T-cell (primary cell): ENCODE measurements at regions not wholly inside any gene's neighbourhood (a gene's known extent, or its start where the extent isn't known, plus 50 kb on each side); places are given as distances from the start of the nearest gene placed in this dataset.

ENCODE experiments used
- ATAC-seq, 4 experiments: fragments of 200-7000 bp in 3 of 4; fragments of 150-1000 bp in 1 of 4; cut with Tn5 transposase; replicated peaks in 1 of 4; 1 replicate in 3 of 4; 2 replicates in 1 of 4; pipeline ENCODE4 v1.10.0; 2021; ENCODE audit warnings: moderate library complexity in 3 of 4, mild to moderate bottlenecking in 2 of 4, moderate number of reproducible peaks in 1 of 4
- CTCF ChIA-PET, 2 donors: fragments of 300-600 bp; sonication (Branson Sonifier 250); formaldehyde crosslinking; loops; one replicate each; lab custom pipeline; 2022; ENCODE audit warnings: antibody characterized with exemption in 2 of 2; lab: Charles Lee
- POLR2A ChIA-PET, 2 donors: fragments of 300-600 bp; sonication (Branson Sonifier 250); formaldehyde crosslinking; loops; one replicate each; lab custom pipeline; 2022; ENCODE audit warnings: antibody characterized with exemption in 2 of 2; lab: Charles Lee
- DNase-seq, 35 experiments: peaks; one replicate each; pipeline versions ENCODE4 v3.0.0 to v3.0.0-alpha.2; 2013 to 2023
- H3K27ac ChIP-seq: one replicate; pipeline ENCODE4 v1.5.1; 2013; ENCODE audit warnings: low read length
- H3K27me3 ChIP-seq, 2 experiments: replicated peaks in 1 of 2; 1 replicate in 1 of 2; 2 replicates in 1 of 2; pipeline versions ENCODE4 v1.6.1 to v1.7.0; 2013; ENCODE audit warnings: low read length in 1 of 2, mixed read lengths in 1 of 2; ENCODE audit not compliant: control insufficient read depth in 2 of 2, insufficient read depth in 2 of 2; ENCODE audit errors: extremely low read depth in 1 of 2
- H3K36me3 ChIP-seq, 2 donors: 1 replicate in 1 of 2; 2 replicates in 1 of 2; pipeline versions ENCODE4 v1.6.1 to v1.7.0; 2013; ENCODE audit warnings: low read length in 1 of 2; ENCODE audit not compliant: control insufficient read depth in 2 of 2, insufficient read depth in 1 of 2; ENCODE audit errors: extremely low read depth in 1 of 2
- H3K4me1 ChIP-seq, 2 experiments: 1 replicate in 1 of 2; 2 replicates in 1 of 2; pipeline versions ENCODE4 v1.6.1 to v1.7.0; 2013; ENCODE audit warnings: low read length in 2 of 2, mixed read lengths in 1 of 2; ENCODE audit not compliant: insufficient read depth in 2 of 2, control insufficient read depth in 1 of 2; ENCODE audit errors: extremely low read depth in 1 of 2
- H3K4me3 ChIP-seq, 2 donors: 1 replicate in 1 of 2; 2 replicates in 1 of 2; pipeline versions ENCODE4 v1.5.1 to v1.7.0; 2013; ENCODE audit warnings: mild to moderate bottlenecking in 2 of 2, low read length in 1 of 2, moderate library complexity in 1 of 2; ENCODE audit not compliant: control insufficient read depth in 1 of 2; ENCODE audit errors: extremely low read depth in 1 of 2
- H3K9me3 ChIP-seq: 2 replicates; pipeline ENCODE4 v1.7.0; 2013
- H3K27ac Mint-ChIP-seq, 2 donors: one replicate each; pipeline ENCODE4 v1.8.0; 2020 to 2021; ENCODE audit warnings: mild to moderate bottlenecking in 2 of 2, mixed read lengths in 2 of 2
- H3K27me3 Mint-ChIP-seq, 2 donors: one replicate each; pipeline ENCODE4 v1.8.0; 2021 to 2022; ENCODE audit warnings: mixed read lengths in 2 of 2
- H3K36me3 Mint-ChIP-seq: one replicate; pipeline ENCODE4 v1.8.0; 2021; ENCODE audit warnings: mixed read lengths
- H3K4me1 Mint-ChIP-seq, 3 donors: one replicate each; pipeline ENCODE4 v1.8.0; 2020 to 2022; ENCODE audit warnings: mixed read lengths in 3 of 3, mild to moderate bottlenecking in 1 of 3
- H3K4me3 Mint-ChIP-seq, 3 donors: one replicate each; pipeline ENCODE4 v1.8.0; 2020 to 2022; ENCODE audit warnings: mild to moderate bottlenecking in 3 of 3, mixed read lengths in 3 of 3, moderate library complexity in 3 of 3
- H3K9me3 Mint-ChIP-seq, 3 donors: one replicate each; pipeline ENCODE4 v1.8.0; 2020 to 2022; ENCODE audit warnings: mixed read lengths in 3 of 3
- WGBS: methylation state at CpG from one replicate; pipeline ENCODE4 v1.1.5; 2013; ENCODE audit warnings: missing lambda C conversion rate; ENCODE audit not compliant: insufficient coverage; 5-methylcytosine and 5-hydroxymethylcytosine counted together

DNA sequence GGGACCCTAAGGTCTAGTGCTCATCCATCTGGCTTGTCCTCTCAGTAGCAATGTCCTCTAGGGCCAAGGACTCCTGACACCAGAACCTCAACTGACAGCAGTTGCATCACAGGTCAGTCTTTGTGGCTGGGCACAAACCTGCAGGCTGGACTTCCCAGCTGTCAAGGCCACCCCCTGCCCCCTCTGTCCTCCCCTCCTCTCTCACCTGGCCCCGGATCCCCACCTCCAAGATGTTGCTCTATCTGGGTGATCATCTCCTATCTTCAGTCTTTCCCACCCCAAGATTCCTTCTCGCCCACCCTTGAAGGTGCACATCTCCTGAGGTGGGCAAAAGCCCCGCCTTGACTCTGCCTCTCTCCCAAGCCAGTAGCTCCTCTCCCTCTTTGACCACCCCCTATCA is 131.8 kb upstream of the SRSF6 start:
- WGBS = 68% methylated on average over 2 of the region's 3 CpGs

DNA sequence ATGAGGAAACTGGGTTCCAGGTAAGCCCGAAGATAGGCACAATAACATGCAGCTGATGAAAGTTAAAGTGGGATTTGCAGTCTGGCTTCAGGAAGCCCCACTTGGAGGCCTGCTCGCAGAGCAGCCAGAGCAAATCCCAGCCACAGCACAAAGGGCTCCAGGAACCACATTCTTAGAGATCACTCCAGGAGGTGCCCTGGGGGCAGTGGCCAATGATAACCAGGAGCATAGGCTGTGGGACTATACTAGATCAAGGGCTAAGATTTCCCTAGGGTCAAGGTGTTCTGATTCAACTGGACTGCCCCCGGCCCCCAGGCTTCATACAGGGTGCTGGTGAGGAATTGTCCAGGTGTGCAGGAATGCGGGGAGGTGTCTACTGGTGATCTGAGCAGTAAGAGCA is 133.9 kb upstream of the PTPRT start:
- Histone ChIP-seq H3K36me3 (no peaks in the 10 kb centered on the region), H3K9me3 (no peaks in the 10 kb centered on the region)
- ATAC-seq = no peak

More for the DNA sequence above, 131.8 kb upstream of the SRSF6 start:
- Histone ChIP-seq H3K27me3 (peaks cover 0 to 15% of the 10 kb centered on the region in 2 experiments), H3K9me3 (no peaks in the 10 kb centered on the region), H3K27ac (no peak overlapping the region), H3K4me1 (no peaks in the 10 kb centered on the region), H3K36me3 (no peaks in the 10 kb centered on the region), H3K4me3 (no peak overlapping the region)
- H3K9me3 Mint-ChIP-seq = peaks cover 0 to 3% (median 2%) of the 10 kb centered on the region in 3 donors
- no peak for DNase-seq
- CTCF ChIA-PET = no interaction called here
- POLR2A ChIA-PET = no interaction called here
- H3K27ac Mint-ChIP-seq = peak overlapping the region in 1 of 2 donors; percentile 1
- H3K4me1 Mint-ChIP-seq = no peaks in the 10 kb centered on the region
- no peak overlapping the region for H3K4me3 Mint-ChIP-seq
- no peak for ATAC-seq
- H3K36me3 Mint-ChIP-seq = no peaks in the 10 kb centered on the region
- H3K27me3 Mint-ChIP-seq = peaks cover 14 to 22% of the 10 kb centered on the region in 2 donors

GRCh38 chr20:43322851-43323250 is 133.1 kb upstream of the PTPRT start:
- Mint-ChIP-seq H3K27ac (no peak overlapping the region), H3K27me3 (peaks cover 14 to 26% of the 10 kb centered on the region in 2 donors), H3K4me1 (no peaks in the 10 kb centered on the region), H3K36me3 (no peaks in the 10 kb centered on the region), H3K4me3 (no peak overlapping the region), H3K9me3 (peaks cover 0 to 3% (median 2%) of the 10 kb centered on the region in 3 donors)
- Histone ChIP-seq H3K4me1 (no peaks in the 10 kb centered on the region), H3K27me3 (peaks cover 0 to 12% of the 10 kb centered on the region in 2 experiments), H3K36me3 (no peaks in the 10 kb centered on the region), H3K4me3 (no peak overlapping the region), H3K27ac (no peak overlapping the region), H3K9me3 (no peaks in the 10 kb centered on the region)
- POLR2A ChIA-PET = no interaction called here
- CTCF ChIA-PET = no interaction called here
- no peak for ATAC-seq
- peak in 1 of 35 experiments; percentile 1 for DNase-seq
- WGBS = 95% methylated on average over 3 of the region's 4 CpGs

More for the DNA sequence above, 133.9 kb upstream of the PTPRT start:
- DNase-seq = no peak
- no peaks in the 10 kb centered on the region for H3K4me1 ChIP-seq
- H3K27ac ChIP-seq = no peak overlapping the region
- 67% methylated on average over 3 of the region's 4 CpGs for WGBS
- H3K4me3 Mint-ChIP-seq = no peak overlapping the region
- H3K4me3 ChIP-seq = no peak overlapping the region
- H3K9me3 Mint-ChIP-seq = peaks cover 0 to 3% (median 2%) of the 10 kb centered on the region in 3 donors
- H3K4me1 Mint-ChIP-seq = no peaks in the 10 kb centered on the region
- no peaks in the 10 kb centered on the region for H3K36me3 Mint-ChIP-seq
- H3K27me3 Mint-ChIP-seq = peaks cover 14 to 24% of the 10 kb centered on the region in 2 donors
- ChIA-PET POLR2A (no interaction called here), CTCF (no interaction called here)
- H3K27ac Mint-ChIP-seq = no peak overlapping the region
- peaks cover 0 to 12% of the 10 kb centered on the region in 2 experiments for H3K27me3 ChIP-seq

- 77% methylated on average over 2 of the region's 3 CpGs for WGBS
- H3K4me1 ChIP-seq = no peaks in the 10 kb centered on the region
- no peak overlapping the region for H3K4me3 ChIP-seq
- DNase-seq (no peak), ATAC-seq (no peak)
- peaks cover 4 to 21% of the 10 kb centered on the region in 2 donors for H3K27me3 Mint-ChIP-seq
- H3K4me3 Mint-ChIP-seq = no peak overlapping the region
- peaks cover 0 to 3% (median 0%) of the 10 kb centered on the region in 3 donors for H3K9me3 Mint-ChIP-seq
- no peak overlapping the region for H3K27ac Mint-ChIP-seq
- ChIA-PET POLR2A (no interaction called here), CTCF (no interaction called here)
- no peaks in the 10 kb centered on the region for H3K36me3 ChIP-seq
- H3K27me3 ChIP-seq = peaks cover 0 to 4% of the 10 kb centered on the region in 2 experiments
- no peaks in the 10 kb centered on the region for H3K4me1 Mint-ChIP-seq
- H3K36me3 Mint-ChIP-seq = no peaks in the 10 kb centered on the region
- H3K9me3 ChIP-seq = no peaks in the 10 kb centered on the region
- no peak overlapping the region for H3K27ac ChIP-seq
Observed at GRCh38 chr20:43320536-43320935, 130.8 kb upstream of the PTPRT start.

DNA sequence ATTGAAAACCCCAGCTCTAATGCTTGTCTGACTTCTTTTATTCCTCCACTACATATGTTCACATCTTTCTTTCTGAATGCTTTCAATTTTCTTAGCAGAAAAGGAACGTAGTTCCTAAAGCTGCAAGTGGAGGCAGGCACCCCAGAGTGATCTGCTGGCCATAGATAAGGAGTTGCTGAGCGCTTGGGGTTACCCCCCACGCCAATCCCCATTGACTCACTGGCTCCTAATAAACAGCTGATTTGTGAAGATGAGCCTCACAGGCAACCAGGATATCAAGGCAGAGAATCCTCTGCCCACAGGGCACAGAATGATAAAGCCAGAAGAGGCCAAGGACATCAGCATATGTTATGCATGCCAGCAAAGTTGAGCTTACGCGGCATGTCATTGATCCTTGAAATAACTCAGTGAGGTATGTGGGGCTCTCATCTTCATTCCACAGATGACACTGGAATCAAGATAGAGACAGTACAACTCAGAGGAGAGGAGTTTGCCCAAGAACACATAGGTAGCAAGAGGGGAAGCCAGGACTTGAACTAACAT is 129.1 kb upstream of the PTPRT start:
- POLR2A ChIA-PET = no interaction called here
- 85% methylated on average over 2 of the region's 5 CpGs for WGBS
- no peaks in the 10 kb centered on the region for H3K9me3 Mint-ChIP-seq
- ATAC-seq (no peak), DNase-seq (no peak)
- no peak overlapping the region for H3K27ac Mint-ChIP-seq
- peaks cover 4 to 11% of the 10 kb centered on the region in 2 donors for H3K27me3 Mint-ChIP-seq
- Histone ChIP-seq H3K36me3 (no peaks in the 10 kb centered on the region), H3K9me3 (no peaks in the 10 kb centered on the region), H3K27me3 (peaks cover 0 to 4% of the 10 kb centered on the region in 2 experiments), H3K27ac (no peak overlapping the region), H3K4me3 (no peak overlapping the region), H3K4me1 (no peaks in the 10 kb centered on the region)
- no peaks in the 10 kb centered on the region for H3K4me1 Mint-ChIP-seq
- no peaks in the 10 kb centered on the region for H3K36me3 Mint-ChIP-seq
- no peak overlapping the region for H3K4me3 Mint-ChIP-seq
- CTCF ChIA-PET = no interaction called here

DNA sequence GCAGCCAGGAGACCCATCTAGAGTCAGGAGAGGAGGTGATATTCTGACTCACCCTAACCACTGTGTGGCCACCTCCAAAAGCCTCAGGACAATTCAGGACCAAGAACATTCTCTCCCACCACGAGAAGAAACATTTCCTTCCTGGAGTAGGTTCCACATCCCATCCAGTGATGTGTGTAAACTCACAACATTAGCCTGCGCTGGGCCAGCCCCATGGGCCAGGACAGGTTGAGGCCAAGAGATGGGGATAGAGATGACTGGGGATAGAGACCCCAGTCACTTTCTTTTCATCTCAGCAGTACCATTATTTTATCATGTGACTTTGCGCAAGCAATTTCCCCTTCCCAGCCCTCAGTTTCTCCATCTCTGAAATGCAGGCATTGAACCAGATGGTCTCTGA is 126.6 kb upstream of the PTPRT start:
- no peaks in the 10 kb centered on the region for H3K4me1 ChIP-seq
- no peak overlapping the region for H3K4me3 Mint-ChIP-seq
- H3K27me3 ChIP-seq = no peaks in the 10 kb centered on the region
- no CpG with 5 or more reads among the region's 3 CpGs for WGBS
- ChIA-PET CTCF (no interaction called here), POLR2A (no interaction called here)
- no peaks in the 10 kb centered on the region for H3K36me3 ChIP-seq
- no peak overlapping the region for H3K27ac Mint-ChIP-seq
- no peaks in the 10 kb centered on the region for H3K36me3 Mint-ChIP-seq
- H3K27me3 Mint-ChIP-seq = peaks cover 4 to 8% of the 10 kb centered on the region in 2 donors
- no peaks in the 10 kb centered on the region for H3K4me1 Mint-ChIP-seq
- ATAC-seq (no peak), DNase-seq (no peak)
- no peak overlapping the region for H3K27ac ChIP-seq
- no peaks in the 10 kb centered on the region for H3K9me3 Mint-ChIP-seq
- no peak overlapping the region for H3K4me3 ChIP-seq
- H3K9me3 ChIP-seq = no peaks in the 10 kb centered on the region

GRCh38 chr20:43309266-43309665 is 119.6 kb upstream of the PTPRT start:
- H3K27me3 ChIP-seq = no peaks in the 10 kb centered on the region
- Mint-ChIP-seq H3K4me3 (no peak overlapping the region), H3K36me3 (no peaks in the 10 kb centered on the region), H3K9me3 (peaks cover 0 to 7% (median 0%) of the 10 kb centered on the region in 3 donors), H3K27ac (no peak overlapping the region), H3K4me1 (no peaks in the 10 kb centered on the region), H3K27me3 (peaks cover 3 to 6% of the 10 kb centered on the region in 2 donors)
- ChIA-PET CTCF (no interaction called here), POLR2A (no interaction called here)
- DNase-seq = no peak
- H3K27ac ChIP-seq = no peak overlapping the region
- no peak overlapping the region for H3K4me3 ChIP-seq
- no peaks in the 10 kb centered on the region for H3K9me3 ChIP-seq
- ATAC-seq = no peak
- H3K4me1 ChIP-seq = no peaks in the 10 kb centered on the region
- no peaks in the 10 kb centered on the region for H3K36me3 ChIP-seq
